ENCODE measurements at regions not wholly inside any gene's neighbourhood (a gene's known extent, or its start where the extent isn't known, plus 50 kb on each side); places are given as distances from the start of the nearest gene placed in this dataset.

DNA sequence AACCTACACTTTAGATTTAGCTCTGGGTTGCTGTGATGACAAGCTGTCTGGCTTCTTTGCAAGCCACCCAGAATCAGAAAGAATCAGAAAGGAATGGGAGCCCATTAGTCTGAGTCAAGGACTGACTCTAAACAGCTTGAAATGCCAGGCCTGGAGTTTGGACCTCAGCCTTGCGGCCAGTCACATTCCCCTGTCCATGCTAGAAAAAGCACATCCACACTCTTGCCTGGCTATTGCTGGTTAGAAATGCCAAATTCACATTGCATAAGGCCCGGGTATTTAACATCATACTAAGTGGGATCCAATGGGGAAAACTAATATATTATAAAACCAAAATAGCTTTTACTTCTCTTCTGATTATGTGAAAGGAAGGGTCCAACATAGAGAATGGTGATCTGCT is 756.8 kb upstream of the KLHL29 start:
- TF ChIP-seq CTCF (conservative IDR thresholded peaks at IDR 0.05) (no peak), ZFX (IDR thresholded peaks at IDR 0.05) (no peak)
- H3K27ac ChIP-seq: no peak overlapping the region

GRCh38 chr2:22628906-22629305 is 756.1 kb upstream of the KLHL29 start:
- no peak overlapping the region for H3K27ac ChIP-seq
- no peak for TF ChIP-seq ZFX (IDR thresholded peaks at IDR 0.05)
- no peak for TF ChIP-seq CTCF (conservative IDR thresholded peaks at IDR 0.05)

GRCh38 chr2:22634167-22634566 is 750.8 kb upstream of the KLHL29 start:
- TF ChIP-seq ZFX (IDR thresholded peaks at IDR 0.05): no peak
- no peak for TF ChIP-seq CTCF (conservative IDR thresholded peaks at IDR 0.05)
- no peak overlapping the region for H3K27ac ChIP-seq

- no peak for TF ChIP-seq ZFX (IDR thresholded peaks at IDR 0.05)
- no peak for TF ChIP-seq CTCF (conservative IDR thresholded peaks at IDR 0.05)
- no peak overlapping the region for H3K27ac ChIP-seq
Measured at GRCh38 chr2:22656426-22656825, 728.6 kb upstream of the KLHL29 start.

- TF ChIP-seq ZFX (IDR thresholded peaks at IDR 0.05) (no peak), CTCF (conservative IDR thresholded peaks at IDR 0.05) (no peak)
- no peak overlapping the region for H3K27ac ChIP-seq
Measured at GRCh38 chr2:22673529-22673928, 711.5 kb upstream of the KLHL29 start.

- no peak overlapping the region for H3K27ac ChIP-seq
- TF ChIP-seq ZFX (IDR thresholded peaks at IDR 0.05) (no peak), CTCF (conservative IDR thresholded peaks at IDR 0.05) (no peak)
Measured at GRCh38 chr2:22683914-22684313, 701.1 kb upstream of the KLHL29 start.

DNA sequence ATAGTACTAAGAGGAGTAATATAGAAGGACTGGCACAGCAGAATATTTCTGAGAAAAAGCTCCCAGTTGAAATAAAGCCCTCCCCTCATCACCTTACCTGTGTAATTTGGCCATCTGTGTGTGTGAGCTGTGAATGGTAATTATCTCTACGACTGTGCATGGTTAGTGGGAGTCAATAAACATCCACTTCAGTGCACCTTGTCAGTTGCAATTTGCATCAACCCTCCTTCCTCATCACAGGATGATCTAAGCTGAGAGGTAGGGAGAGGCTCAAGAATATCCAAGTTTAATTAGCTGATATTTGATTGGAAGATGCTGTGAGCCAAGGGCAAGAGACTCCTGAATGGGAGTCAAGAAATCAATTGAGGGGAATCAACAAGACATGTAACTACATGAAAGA is 694.9 kb upstream of the KLHL29 start:
- no peak for TF ChIP-seq ZFX (IDR thresholded peaks at IDR 0.05)
- no peak for TF ChIP-seq CTCF (conservative IDR thresholded peaks at IDR 0.05)
- no peak overlapping the region for H3K27ac ChIP-seq

All from C4-2B (cell line).